Astrocyte (in vitro differentiated cells and primary cell): ENCODE measurements at regions not wholly inside any gene's neighbourhood (a gene's known extent, or its start where the extent isn't known, plus 50 kb on each side); places are given as distances from the start of the nearest gene placed in this dataset.

Experiments used
- CTCF ChIP-seq: IDR thresholded peaks from 2 replicates; pipeline ENCODE4 v1.5.1; 2011; ENCODE audit warnings: low read depth, mild to moderate bottlenecking, inconsistent platforms, low read length, moderate library complexity; ENCODE audit not compliant: insufficient read depth
- EZH2 ChIP-seq: IDR thresholded peaks from 2 replicates; pipeline ENCODE4 v1.6.1; 2012; ENCODE audit warnings: mild to moderate bottlenecking, low read length, inconsistent platforms; ENCODE audit not compliant: insufficient read depth

DNA sequence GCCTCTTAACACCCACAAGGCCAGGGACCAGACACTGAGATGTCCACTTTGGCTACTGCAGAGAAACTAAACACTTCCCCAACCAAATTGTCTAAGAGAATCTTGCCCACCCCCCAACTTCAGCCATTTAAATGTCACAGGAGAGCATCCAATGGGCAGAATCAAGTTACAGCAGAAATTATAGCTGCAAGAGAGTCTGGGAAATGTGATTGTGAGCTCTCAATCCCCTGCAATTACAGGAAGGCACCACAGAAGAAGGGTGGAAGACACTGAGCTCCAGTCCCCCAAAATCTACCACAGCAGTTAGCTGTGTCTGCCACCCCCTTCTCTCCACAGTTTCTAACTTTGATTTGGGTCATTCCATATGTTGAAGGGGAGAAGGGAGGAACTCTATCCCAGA is 103.5 kb upstream of the ATL2 start:
- TF ChIP-seq CTCF = no peak
- no peak for TF ChIP-seq EZH2
